A673 (cell line): ENCODE measurements at regions not wholly inside any gene's neighbourhood (a gene's known extent, or its start where the extent isn't known, plus 50 kb on each side); places are given as distances from the start of the nearest gene placed in this dataset.

Experiments
- BruUV-seq: library from RNA; stranded (reverse); fragments of 400-500 nt; replicated peaks from 2 replicates; lab custom pipeline; 2021; lab: Mats Ljungman, UMichigan
- CTCF ChIA-PET: fragments of 300-600 bp; sonication (Branson Sonifier 250); formaldehyde crosslinking; loops from one replicate; lab custom pipeline; 2022; ENCODE audit warnings: antibody characterized with exemption; lab: Charles Lee
- POLR2A ChIA-PET: fragments of 300-600 bp; sonication (Branson Sonifier 250); formaldehyde crosslinking; loops from one replicate; lab custom pipeline; 2022; ENCODE audit warnings: antibody characterized with exemption; ENCODE audit not compliant: low non-redundant PET; lab: Charles Lee
- DNase-seq: peaks from one replicate; pipeline ENCODE4 v3.0.0-alpha.2; 2015; ENCODE audit warnings: low spot score
- H3K27ac ChIP-seq: fragments of 200-600 bp; sonication (generic); 2 replicates; pipeline ENCODE4 v1.5.1; 2016; ENCODE audit warnings: mixed run types, low read depth, mild to moderate bottlenecking, mixed read lengths, antibody characterized with exemption, low read length; ENCODE audit not compliant: poor library complexity, severe bottlenecking
- H3K27me3 ChIP-seq: fragments of 200-600 bp; sonication (generic); replicated peaks from 2 replicates; pipeline ENCODE4 v1.6.1; 2017; ENCODE audit warnings: mixed run types, low read depth, mild to moderate bottlenecking, mixed read lengths, antibody characterized with exemption, low read length; ENCODE audit not compliant: insufficient read depth, poor library complexity
- H3K36me3 ChIP-seq: fragments of 200-600 bp; sonication (generic); 2 replicates; pipeline ENCODE4 v1.6.1; 2016; ENCODE audit warnings: mixed run types, mild to moderate bottlenecking, mixed read lengths, antibody characterized with exemption, low read length; ENCODE audit not compliant: insufficient read depth, poor library complexity, severe bottlenecking
- H3K4me1 ChIP-seq: fragments of 200-600 bp; sonication (generic); 2 replicates; pipeline ENCODE4 v1.6.1; 2017; ENCODE audit warnings: mixed run types, mild to moderate bottlenecking, mixed read lengths, antibody characterized with exemption, low read length; ENCODE audit not compliant: insufficient read depth, poor library complexity, severe bottlenecking
- H3K4me3 ChIP-seq: fragments of 200-600 bp; sonication (generic); 2 replicates; pipeline ENCODE4 v1.5.1; 2016; ENCODE audit warnings: low read depth, mixed run types, mild to moderate bottlenecking, mixed read lengths, low read length; ENCODE audit not compliant: poor library complexity, severe bottlenecking
- H3K9me3 ChIP-seq: fragments of 200-600 bp; sonication (generic); 2 replicates; pipeline ENCODE4 v1.6.1; 2016; ENCODE audit warnings: mixed run types, low read depth, mild to moderate bottlenecking, mixed read lengths, antibody characterized with exemption, low read length; ENCODE audit not compliant: poor library complexity, severe bottlenecking
- EZH2 ChIP-seq: fragments of 200-600 bp; sonication (generic); IDR thresholded peaks from 2 replicates; pipeline ENCODE4 v1.6.1; 2017; ENCODE audit warnings: borderline replicate concordance, low read depth, mild to moderate bottlenecking, mixed read lengths, antibody characterized with exemption, low read length; ENCODE audit not compliant: poor library complexity, severe bottlenecking
- intact Hi-C: fragments of 100-400 bp; cut with micrococcal nuclease; formaldehyde crosslinking; loops from one replicate; pipeline ENCODE4 v1.10.0; 2022; ENCODE audit not compliant: unreplicated experiment
- TF ChIP-seq, protein P1 (sequence below): fragments of 300-800, 200-600 bp; sonication (generic); conservative IDR thresholded peaks from 2 replicates; pipeline ENCODE4 v1.5.1; 2017; ENCODE audit warnings: low read depth, mild to moderate bottlenecking, antibody characterized with exemption, low read length, moderate library complexity, mixed read lengths

DNA sequence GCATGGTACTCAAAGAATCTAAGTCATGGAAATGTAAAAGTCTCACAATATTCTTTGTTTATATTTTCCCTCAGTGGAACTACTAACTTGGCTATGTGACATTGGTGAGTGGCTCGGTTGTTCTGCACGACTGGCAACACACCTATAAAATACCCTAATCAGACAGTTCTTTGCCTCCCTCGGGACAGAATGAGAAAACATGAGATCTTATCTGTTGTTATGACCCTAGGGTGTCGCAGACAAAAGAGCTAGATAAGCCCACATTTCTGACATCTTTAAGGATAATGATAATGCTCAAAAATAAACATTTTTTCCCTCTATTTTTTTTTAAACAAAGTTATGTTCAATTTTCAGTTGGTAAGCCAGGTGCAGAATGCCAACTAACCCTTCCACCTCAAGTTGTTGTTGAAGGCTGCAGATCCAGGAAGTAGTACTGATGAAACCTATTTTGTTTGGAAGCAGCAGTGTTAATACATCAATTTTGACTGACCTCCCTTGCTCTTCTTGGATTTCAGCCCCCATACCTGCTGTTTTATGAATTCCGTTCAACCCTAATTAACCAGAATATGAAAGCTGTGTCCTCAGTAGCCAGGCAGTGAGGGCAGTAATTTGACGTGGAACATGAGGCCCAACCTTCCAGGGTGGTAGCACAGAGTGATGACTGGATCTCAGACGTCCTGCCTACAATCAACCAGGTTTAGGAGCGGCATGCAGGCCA is 108.7 kb upstream of the DUSP10 start:
- no peaks in the 10 kb centered on the region for H3K4me1 ChIP-seq
- POLR2A ChIA-PET: no interaction called here
- no TSS peak for BruUV-seq
- H3K27me3 ChIP-seq: no peaks in the 10 kb centered on the region
- TF ChIP-seq, protein P1, sequence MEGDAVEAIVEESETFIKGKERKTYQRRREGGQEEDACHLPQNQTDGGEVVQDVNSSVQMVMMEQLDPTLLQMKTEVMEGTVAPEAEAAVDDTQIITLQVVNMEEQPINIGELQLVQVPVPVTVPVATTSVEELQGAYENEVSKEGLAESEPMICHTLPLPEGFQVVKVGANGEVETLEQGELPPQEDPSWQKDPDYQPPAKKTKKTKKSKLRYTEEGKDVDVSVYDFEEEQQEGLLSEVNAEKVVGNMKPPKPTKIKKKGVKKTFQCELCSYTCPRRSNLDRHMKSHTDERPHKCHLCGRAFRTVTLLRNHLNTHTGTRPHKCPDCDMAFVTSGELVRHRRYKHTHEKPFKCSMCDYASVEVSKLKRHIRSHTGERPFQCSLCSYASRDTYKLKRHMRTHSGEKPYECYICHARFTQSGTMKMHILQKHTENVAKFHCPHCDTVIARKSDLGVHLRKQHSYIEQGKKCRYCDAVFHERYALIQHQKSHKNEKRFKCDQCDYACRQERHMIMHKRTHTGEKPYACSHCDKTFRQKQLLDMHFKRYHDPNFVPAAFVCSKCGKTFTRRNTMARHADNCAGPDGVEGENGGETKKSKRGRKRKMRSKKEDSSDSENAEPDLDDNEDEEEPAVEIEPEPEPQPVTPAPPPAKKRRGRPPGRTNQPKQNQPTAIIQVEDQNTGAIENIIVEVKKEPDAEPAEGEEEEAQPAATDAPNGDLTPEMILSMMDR: no peak
- no peak for TF ChIP-seq EZH2
- no peak for DNase-seq
- H3K36me3 ChIP-seq: no peaks in the 10 kb centered on the region
- intact Hi-C loops: no loop called here
- no peak overlapping the region for H3K4me3 ChIP-seq
- H3K9me3 ChIP-seq: no peaks in the 10 kb centered on the region
- no peak overlapping the region for H3K27ac ChIP-seq
- CTCF ChIA-PET: no interaction called here

- ChIA-PET CTCF (no interaction called here), POLR2A (no interaction called here)
- no peaks in the 10 kb centered on the region for H3K9me3 ChIP-seq
- no peak for DNase-seq
- intact Hi-C loops: no loop called here
- H3K4me1 ChIP-seq: no peaks in the 10 kb centered on the region
- no peak for TF ChIP-seq EZH2
- TF ChIP-seq, protein P1: no peak
- no peaks in the 10 kb centered on the region for H3K27me3 ChIP-seq
- no TSS peak for BruUV-seq
- no peaks in the 10 kb centered on the region for H3K36me3 ChIP-seq
- H3K27ac ChIP-seq: no peak overlapping the region
- H3K4me3 ChIP-seq: no peak overlapping the region
These were observed 108.0 kb upstream of the DUSP10 start for GRCh38 chr1:221849897-221850296.

DNA sequence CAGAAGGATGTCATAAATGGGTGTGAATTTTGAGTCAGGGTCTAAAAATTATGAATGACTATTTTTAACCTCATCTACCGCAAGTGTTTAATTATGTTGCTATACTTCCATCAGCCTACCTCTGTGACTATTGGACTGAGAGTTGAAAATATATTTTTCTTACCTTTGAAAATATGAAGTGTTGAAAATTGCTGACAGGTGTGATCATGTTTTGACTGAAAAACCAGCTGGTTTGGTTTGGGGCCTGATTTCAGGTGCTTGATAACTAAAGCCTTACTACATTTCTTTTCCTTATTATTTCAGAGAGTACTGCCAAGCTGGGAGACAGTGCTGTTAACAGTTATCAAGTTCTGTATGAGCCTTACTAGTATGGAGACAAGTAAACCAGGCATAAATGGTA is 107.2 kb upstream of the DUSP10 start:
- no peak for TF ChIP-seq EZH2
- TF ChIP-seq, protein P1: no peak
- H3K27me3 ChIP-seq: no peaks in the 10 kb centered on the region
- H3K9me3 ChIP-seq: no peaks in the 10 kb centered on the region
- no peak overlapping the region for H3K4me3 ChIP-seq
- no peak overlapping the region for H3K27ac ChIP-seq
- intact Hi-C loops: no loop called here
- no peaks in the 10 kb centered on the region for H3K4me1 ChIP-seq
- BruUV-seq: no TSS peak
- no peak for DNase-seq
- H3K36me3 ChIP-seq: no peaks in the 10 kb centered on the region
- ChIA-PET CTCF (no interaction called here), POLR2A (no interaction called here)
